ENCODE measurements at regions not wholly inside any gene's neighbourhood (a gene's known extent, or its start where the extent isn't known, plus 50 kb on each side); places are given as distances from the start of the nearest gene placed in this dataset.

GRCh38 chr6:169341706-169342105 is 88.1 kb upstream of the THBS2 start (continued):
- TF ChIP-seq ZBTB40 (IDR thresholded peaks at IDR 0.05; ENCODE audit: borderline replicate concordance) (no peak), ZSCAN29 (IDR thresholded peaks at IDR 0.05) (no peak), PAX5 (IDR thresholded peaks at IDR 0.05; ENCODE audit: borderline replicate concordance, low read depth, low read length) (no peak), HCFC1 (IDR thresholded peaks at IDR 0.05; ENCODE audit: low read length) (no peak), SMC3 (IDR thresholded peaks at IDR 0.05; ENCODE audit: borderline replicate concordance, low read length) (no peak), SMAD1 (IDR thresholded peaks at IDR 0.05; ENCODE audit: low read depth, partially characterized antibody) (no peak), CREB1 (IDR thresholded peaks at IDR 0.05; ENCODE audit: low read depth) (no peak), ZNF24 (IDR thresholded peaks at IDR 0.05) (no peak), IRF5 (IDR thresholded peaks at IDR 0.05; ENCODE audit: borderline replicate concordance) (no peak), SUPT20H (IDR thresholded peaks at IDR 0.05; ENCODE audit: borderline replicate concordance, control insufficient read depth, low read depth, low read length) (no peak)
